Urinary bladder (tissue), 3 donors: ENCODE measurements at regions not wholly inside any gene's neighbourhood (a gene's known extent, or its start where the extent isn't known, plus 50 kb on each side); places are given as distances from the start of the nearest gene placed in this dataset.

Source experiments
- DNase-seq: peaks from one replicate; pipeline ENCODE4 v3.0.0-alpha.2; 2015; ENCODE audit errors: extremely low spot score
- H3K27ac ChIP-seq: one replicate; pipeline ENCODE4 v1.5.1; 2013; ENCODE audit warnings: low read depth, mild to moderate bottlenecking, moderate library complexity
- H3K36me3 ChIP-seq: one replicate; pipeline ENCODE4 v1.6.1; 2013; ENCODE audit warnings: mild to moderate bottlenecking, moderate library complexity; ENCODE audit not compliant: insufficient read depth
- H3K4me1 ChIP-seq: one replicate; pipeline ENCODE4 v1.6.1; 2013; ENCODE audit warnings: mild to moderate bottlenecking, moderate library complexity; ENCODE audit not compliant: insufficient read depth
- H3K4me3 ChIP-seq: one replicate; pipeline ENCODE4 v1.5.1; 2013; ENCODE audit warnings: low read depth, low read length
- WGBS: extraction: QIAGEN DNeasy Blood & Tissue Kit; methylation state at CpG from one replicate; pipeline ENCODE4 v1.1.7; 2013; 5-methylcytosine and 5-hydroxymethylcytosine counted together
- donor health status: healthy with polysubstance abuse.
- donor health status: healthy.

GRCh38 chr4:18540349-18540748, 518.8 kb upstream of the LCORL start:
- 75% methylated on average over 6 of the region's 6 CpGs for WGBS
- Histone ChIP-seq H3K4me1 (no peaks in the 10 kb centered on the region), H3K4me3 (no peak overlapping the region), H3K27ac (no peak overlapping the region), H3K36me3 (no peaks in the 10 kb centered on the region)
- no peak for DNase-seq

GRCh38 chr4:18538121-18538520, 516.6 kb upstream of the LCORL start:
- Histone ChIP-seq H3K27ac (no peak overlapping the region), H3K4me1 (no peaks in the 10 kb centered on the region), H3K36me3 (no peaks in the 10 kb centered on the region), H3K4me3 (no peak overlapping the region)
- no peak for DNase-seq
- WGBS, result 68% methylated on average over 2 of the region's 2 CpGs

- DNase-seq, result no peak
- no peak overlapping the region for H3K27ac ChIP-seq
- 52% methylated on average over 2 of the region's 2 CpGs for WGBS
- H3K36me3 ChIP-seq, result no peaks in the 10 kb centered on the region
- H3K4me1 ChIP-seq, result no peaks in the 10 kb centered on the region
- H3K4me3 ChIP-seq, result no peak overlapping the region
Measured at GRCh38 chr4:18536428-18536827, 514.9 kb upstream of the LCORL start.

- H3K27ac ChIP-seq, result no peak overlapping the region
- H3K4me1 ChIP-seq, result no peaks in the 10 kb centered on the region
- no peak for DNase-seq
- no peak overlapping the region for H3K4me3 ChIP-seq
- H3K36me3 ChIP-seq, result no peaks in the 10 kb centered on the region
Measured at GRCh38 chr4:18535948-18536347, 514.4 kb upstream of the LCORL start.

GRCh38 chr4:18533262-18533775, 511.8 kb upstream of the LCORL start:
- 16% methylated on average over 3 of the region's 3 CpGs for WGBS
- Histone ChIP-seq H3K27ac (no peak overlapping the region), H3K36me3 (no peaks in the 10 kb centered on the region), H3K4me3 (no peak overlapping the region), H3K4me1 (no peaks in the 10 kb centered on the region)
- DNase-seq, result no peak

GRCh38 chr4:18531731-18532130, 510.2 kb upstream of the LCORL start:
- DNase-seq, result no peak
- WGBS, result 77% methylated on average over 4 of the region's 4 CpGs
- Histone ChIP-seq H3K27ac (no peak overlapping the region), H3K4me3 (no peak overlapping the region), H3K36me3 (no peaks in the 10 kb centered on the region), H3K4me1 (no peaks in the 10 kb centered on the region)

- Histone ChIP-seq H3K4me3 (no peak overlapping the region), H3K4me1 (no peaks in the 10 kb centered on the region), H3K27ac (no peak overlapping the region), H3K36me3 (no peaks in the 10 kb centered on the region)
- DNase-seq, result no peak
Measured at GRCh38 chr4:18529482-18529881, 507.9 kb upstream of the LCORL start.

- Histone ChIP-seq H3K36me3 (no peaks in the 10 kb centered on the region), H3K4me3 (no peak overlapping the region), H3K4me1 (no peaks in the 10 kb centered on the region), H3K27ac (no peak overlapping the region)
- DNase-seq, result no peak
- 64% methylated on average over 4 of the region's 4 CpGs for WGBS
Measured at GRCh38 chr4:18524667-18525066, 503.1 kb upstream of the LCORL start.

GRCh38 chr4:18518098-18518497, 496.5 kb upstream of the LCORL start:
- Histone ChIP-seq H3K36me3 (no peaks in the 10 kb centered on the region), H3K4me1 (no peaks in the 10 kb centered on the region), H3K27ac (no peak overlapping the region), H3K4me3 (no peak overlapping the region)
- DNase-seq, result no peak
- WGBS, result 20% methylated on average over 3 of the region's 3 CpGs

- H3K4me3 ChIP-seq, result no peak overlapping the region
- H3K36me3 ChIP-seq, result no peaks in the 10 kb centered on the region
- no peaks in the 10 kb centered on the region for H3K4me1 ChIP-seq
- no peak overlapping the region for H3K27ac ChIP-seq
- no peak for DNase-seq
Measured at GRCh38 chr4:18513861-18514260, 492.3 kb upstream of the LCORL start.

GRCh38 chr4:18512718-18513117, 491.2 kb upstream of the LCORL start:
- Histone ChIP-seq H3K27ac (no peak overlapping the region), H3K4me1 (no peaks in the 10 kb centered on the region), H3K4me3 (no peak overlapping the region), H3K36me3 (no peaks in the 10 kb centered on the region)
- DNase-seq, result no peak

- Histone ChIP-seq H3K4me1 (no peaks in the 10 kb centered on the region), H3K4me3 (no peak overlapping the region), H3K27ac (no peak overlapping the region), H3K36me3 (no peaks in the 10 kb centered on the region)
- no peak for DNase-seq
Measured at GRCh38 chr4:18511727-18512126, 490.2 kb upstream of the LCORL start.

- WGBS, result 40% methylated on average over 2 of the region's 2 CpGs
Measured at GRCh38 chr4:18508786-18509185, 487.2 kb upstream of the LCORL start.

GRCh38 chr4:18480928-18481327, 459.4 kb upstream of the LCORL start:
- no peak overlapping the region for H3K4me3 ChIP-seq
- no peak overlapping the region for H3K27ac ChIP-seq
- H3K4me1 ChIP-seq, result no peaks in the 10 kb centered on the region
- H3K36me3 ChIP-seq, result no peaks in the 10 kb centered on the region
- no peak for DNase-seq

More at GRCh38 chr4:18508786-18509185, 487.2 kb upstream of the LCORL start:
- Histone ChIP-seq H3K27ac (no peak overlapping the region), H3K4me3 (no peak overlapping the region), H3K4me1 (no peaks in the 10 kb centered on the region), H3K36me3 (no peaks in the 10 kb centered on the region)
- no peak for DNase-seq

GRCh38 chr4:18480342-18480741, 458.8 kb upstream of the LCORL start:
- DNase-seq, result no peak
- Histone ChIP-seq H3K4me3 (no peak overlapping the region), H3K36me3 (no peaks in the 10 kb centered on the region), H3K4me1 (no peaks in the 10 kb centered on the region), H3K27ac (no peak overlapping the region)
